ENCODE measurements at regions not wholly inside any gene's neighbourhood (a gene's known extent, or its start where the extent isn't known, plus 50 kb on each side); places are given as distances from the start of the nearest gene placed in this dataset.

GRCh38 chr16:85561248-85562092 is 51.7 kb upstream of the GSE1 start:
- no peak overlapping the region for H3K4me3 ChIP-seq (ENCODE audit: low read length)
- TF ChIP-seq ZNF274 (IDR thresholded peaks at IDR 0.05; ENCODE audit: low read depth, low read length) = no peak

- H3K4me3 ChIP-seq (ENCODE audit: low read length) = no peak overlapping the region
- no peak for TF ChIP-seq ZNF274 (IDR thresholded peaks at IDR 0.05; ENCODE audit: low read depth, low read length)
These were observed 50.9 kb upstream of the GSE1 start for GRCh38 chr16:85562093-85562786.

GRCh38 chr16:85563034-85563433 is 50.1 kb upstream of the GSE1 start:
- H3K4me3 ChIP-seq (ENCODE audit: low read length) = no peak overlapping the region
- TF ChIP-seq ZNF274 (IDR thresholded peaks at IDR 0.05; ENCODE audit: low read depth, low read length) = no peak
